Stimulated activated naive B cell treated with anti-CD40 and anti-IgM and Interleukin-4, amounts not matched to agents 10 μg/mL and 1 μg/mL and 100 μg/mL, for 72 hours (primary cell): ENCODE measurements at regions not wholly inside any gene's neighbourhood (a gene's known extent, or its start where the extent isn't known, plus 50 kb on each side); places are given as distances from the start of the nearest gene placed in this dataset.
A peak's percentile ranks its signal among the peaks of the same experiment; 100 is the strongest.

Source experiments
- ATAC-seq, 2 donors: fragments of 150-1000 bp; cut with Tn5 transposase; replicated peaks; 2 replicates each; pipeline ENCODE4 v1.10.0; 2021; ENCODE audit warnings: moderate library complexity in 1 of 2
- DNase-seq: peaks from one replicate; pipeline ENCODE4 v3.0.0; 2021
- H3K27ac Mint-ChIP-seq: one replicate; pipeline ENCODE4 v1.8.0; 2022; ENCODE audit warnings: mild to moderate bottlenecking, mixed read lengths
- H3K27me3 Mint-ChIP-seq, 2 donors: one replicate each; pipeline ENCODE4 v1.8.0; 2022; ENCODE audit warnings: mixed read lengths in 2 of 2
- H3K36me3 Mint-ChIP-seq, 2 donors: one replicate each; pipeline ENCODE4 v1.8.0; 2022; ENCODE audit warnings: mixed read lengths in 2 of 2, mild to moderate bottlenecking in 1 of 2
- H3K4me1 Mint-ChIP-seq, 2 donors: one replicate each; pipeline ENCODE4 v1.8.0; 2022; ENCODE audit warnings: mixed read lengths in 2 of 2, mild to moderate bottlenecking in 1 of 2
- H3K4me3 Mint-ChIP-seq, 2 donors: one replicate each; pipeline ENCODE4 v1.8.0; 2022; ENCODE audit warnings: mild to moderate bottlenecking in 2 of 2, mixed read lengths in 2 of 2, moderate library complexity in 1 of 2
- H3K9me3 Mint-ChIP-seq, 2 donors: one replicate each; pipeline ENCODE4 v1.8.0; 2022; ENCODE audit warnings: mixed read lengths in 2 of 2, mild to moderate bottlenecking in 1 of 2

DNA sequence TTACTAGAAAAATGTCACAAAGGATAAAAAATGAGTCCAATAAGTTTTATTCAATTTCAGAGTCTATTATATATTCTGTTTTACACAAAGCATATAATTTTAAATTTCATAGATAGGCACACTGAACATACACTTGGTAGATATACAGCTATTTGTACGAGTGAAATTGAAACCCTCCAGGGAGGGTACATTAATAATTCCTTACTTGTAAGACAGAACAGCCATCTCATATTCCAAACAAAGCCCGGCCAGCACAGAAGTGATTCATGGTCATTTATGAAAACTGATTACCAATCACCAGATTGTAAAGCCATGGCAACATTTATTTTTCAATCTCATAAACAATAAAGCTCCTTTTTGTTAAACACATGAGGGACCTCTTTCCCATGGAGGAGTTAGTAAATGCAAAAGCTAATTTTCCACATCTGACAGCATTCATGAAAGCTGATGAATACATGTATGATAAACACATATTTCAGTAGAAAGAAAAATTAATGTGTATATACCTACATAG is 190.6 kb downstream of the TDRD15 start:
- H3K36me3 Mint-ChIP-seq = no peaks in the 10 kb centered on the region
- H3K27me3 Mint-ChIP-seq = peaks cover 0 to 7% of the 10 kb centered on the region in 2 donors
- ATAC-seq = no peak
- DNase-seq = no peak
- H3K4me1 Mint-ChIP-seq = no peaks in the 10 kb centered on the region
- peaks cover 2 to 5% of the 10 kb centered on the region in 2 donors for H3K9me3 Mint-ChIP-seq
- no peak overlapping the region for H3K4me3 Mint-ChIP-seq
- no peak overlapping the region for H3K27ac Mint-ChIP-seq

- Mint-ChIP-seq H3K4me3 (no peak overlapping the region), H3K36me3 (no peaks in the 10 kb centered on the region), H3K27me3 (peaks cover 0 to 7% of the 10 kb centered on the region in 2 donors), H3K4me1 (no peaks in the 10 kb centered on the region), H3K9me3 (peaks cover 2 to 5% of the 10 kb centered on the region in 2 donors), H3K27ac (no peak overlapping the region)
- peak; percentile 38 to 56 for ATAC-seq
- peak; percentile 15 for DNase-seq
Observed at GRCh38 chr2:21317131-21317530, 193.4 kb downstream of the TDRD15 start.

- peaks cover 2 to 5% of the 10 kb centered on the region in 2 donors for H3K9me3 Mint-ChIP-seq
- no peak overlapping the region for H3K27ac Mint-ChIP-seq
- H3K4me3 Mint-ChIP-seq = no peak overlapping the region
- H3K36me3 Mint-ChIP-seq = no peaks in the 10 kb centered on the region
- peaks cover 0 to 7% of the 10 kb centered on the region in 2 donors for H3K27me3 Mint-ChIP-seq
- DNase-seq (no peak), ATAC-seq (no peak)
- H3K4me1 Mint-ChIP-seq = no peaks in the 10 kb centered on the region
Observed at GRCh38 chr2:21318263-21318662, 194.5 kb downstream of the TDRD15 start.

DNA sequence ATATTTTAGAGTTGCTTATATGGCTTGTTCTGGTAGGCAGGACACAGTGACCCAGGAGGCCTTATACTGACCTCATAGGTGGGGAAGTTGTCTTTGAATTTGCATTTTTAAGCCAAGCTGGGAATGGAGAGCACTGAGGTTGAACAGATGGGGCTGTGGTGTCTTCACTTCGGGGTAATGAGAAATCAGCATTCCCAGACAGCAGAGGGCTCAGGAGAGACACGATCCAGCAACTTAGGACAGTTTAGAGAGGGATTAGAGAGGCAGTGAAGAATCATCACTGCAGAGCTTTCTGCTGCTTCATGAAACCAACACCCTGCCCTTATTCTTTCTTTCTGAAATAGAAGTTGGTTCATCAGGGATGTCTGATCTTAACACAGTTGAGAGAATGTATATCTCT is 202.4 kb downstream of the TDRD15 start:
- Mint-ChIP-seq H3K4me1 (no peaks in the 10 kb centered on the region), H3K27ac (no peak overlapping the region)
- ATAC-seq = no peak

GRCh38 chr2:21328177-21328576 is 204.4 kb downstream of the TDRD15 start:
- H3K9me3 Mint-ChIP-seq = peaks cover 0 to 3% of the 10 kb centered on the region in 2 donors
- no peak overlapping the region for H3K27ac Mint-ChIP-seq
- DNase-seq (no peak), ATAC-seq (no peak)
- H3K36me3 Mint-ChIP-seq = no peaks in the 10 kb centered on the region
- H3K27me3 Mint-ChIP-seq = no peaks in the 10 kb centered on the region
- H3K4me1 Mint-ChIP-seq = no peaks in the 10 kb centered on the region
- H3K4me3 Mint-ChIP-seq = no peak overlapping the region

More for the DNA sequence above, 202.4 kb downstream of the TDRD15 start:
- peaks cover 0 to 3% of the 10 kb centered on the region in 2 donors for H3K9me3 Mint-ChIP-seq
- H3K4me3 Mint-ChIP-seq = no peak overlapping the region
- no peaks in the 10 kb centered on the region for H3K27me3 Mint-ChIP-seq
- H3K36me3 Mint-ChIP-seq = no peaks in the 10 kb centered on the region
- no peak for DNase-seq

GRCh38 chr2:21330786-21331391 is 207.1 kb downstream of the TDRD15 start:
- Mint-ChIP-seq H3K36me3 (no peaks in the 10 kb centered on the region), H3K27me3 (no peaks in the 10 kb centered on the region), H3K4me1 (no peaks in the 10 kb centered on the region), H3K27ac (no peak overlapping the region), H3K4me3 (no peak overlapping the region), H3K9me3 (no peaks in the 10 kb centered on the region)
- no peak for ATAC-seq
- no peak for DNase-seq

- Mint-ChIP-seq H3K27me3 (no peaks in the 10 kb centered on the region), H3K9me3 (no peaks in the 10 kb centered on the region), H3K4me1 (no peaks in the 10 kb centered on the region), H3K4me3 (no peak overlapping the region), H3K36me3 (no peaks in the 10 kb centered on the region), H3K27ac (no peak overlapping the region)
- ATAC-seq = no peak
- no peak for DNase-seq
Observed at GRCh38 chr2:21331625-21332370, 208.0 kb downstream of the TDRD15 start.

GRCh38 chr2:21332993-21333625 is 209.3 kb downstream of the TDRD15 start:
- Mint-ChIP-seq H3K4me1 (no peaks in the 10 kb centered on the region), H3K9me3 (peaks cover 0 to 2% of the 10 kb centered on the region in 2 donors), H3K36me3 (no peaks in the 10 kb centered on the region), H3K4me3 (no peak overlapping the region), H3K27ac (no peak overlapping the region), H3K27me3 (no peaks in the 10 kb centered on the region)
- DNase-seq = no peak
- ATAC-seq = no peak

GRCh38 chr2:21333684-21334083 is 209.9 kb downstream of the TDRD15 start:
- H3K27ac Mint-ChIP-seq = no peak overlapping the region
- no peaks in the 10 kb centered on the region for H3K27me3 Mint-ChIP-seq
- no peaks in the 10 kb centered on the region for H3K4me1 Mint-ChIP-seq
- ATAC-seq = no peak
- H3K4me3 Mint-ChIP-seq = no peak overlapping the region
- DNase-seq = no peak
- H3K36me3 Mint-ChIP-seq = no peaks in the 10 kb centered on the region
- H3K9me3 Mint-ChIP-seq = peaks cover 0 to 2% of the 10 kb centered on the region in 2 donors

DNA sequence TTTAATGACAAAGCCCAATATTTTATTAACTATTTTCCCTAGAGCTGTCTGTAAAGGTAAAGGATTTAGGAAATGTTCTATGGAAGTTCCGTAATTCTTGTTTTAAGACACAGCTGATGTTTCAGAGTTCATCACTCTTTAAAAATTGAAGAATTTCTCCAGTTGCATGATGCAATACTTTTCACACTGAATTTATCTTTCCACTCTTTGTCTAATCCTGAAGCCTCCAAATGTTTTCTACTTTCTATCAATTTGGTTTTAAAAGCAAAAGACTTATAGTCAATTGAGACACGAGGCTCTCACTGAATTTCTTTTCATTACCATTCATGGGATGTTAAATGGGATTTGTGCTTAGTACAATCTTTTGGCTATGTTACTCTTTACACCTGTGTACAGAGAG is 223.2 kb downstream of the TDRD15 start:
- ATAC-seq (no peak), DNase-seq (no peak)
- Mint-ChIP-seq H3K9me3 (peaks cover 4 to 6% of the 10 kb centered on the region in 2 donors), H3K27ac (no peak overlapping the region), H3K4me3 (no peak overlapping the region), H3K27me3 (peaks cover 0 to 5% of the 10 kb centered on the region in 2 donors), H3K4me1 (no peaks in the 10 kb centered on the region), H3K36me3 (no peaks in the 10 kb centered on the region)

GRCh38 chr2:21353879-21354679 is 230.3 kb downstream of the TDRD15 start:
- peaks cover 0 to 5% of the 10 kb centered on the region in 2 donors for H3K27me3 Mint-ChIP-seq

DNA sequence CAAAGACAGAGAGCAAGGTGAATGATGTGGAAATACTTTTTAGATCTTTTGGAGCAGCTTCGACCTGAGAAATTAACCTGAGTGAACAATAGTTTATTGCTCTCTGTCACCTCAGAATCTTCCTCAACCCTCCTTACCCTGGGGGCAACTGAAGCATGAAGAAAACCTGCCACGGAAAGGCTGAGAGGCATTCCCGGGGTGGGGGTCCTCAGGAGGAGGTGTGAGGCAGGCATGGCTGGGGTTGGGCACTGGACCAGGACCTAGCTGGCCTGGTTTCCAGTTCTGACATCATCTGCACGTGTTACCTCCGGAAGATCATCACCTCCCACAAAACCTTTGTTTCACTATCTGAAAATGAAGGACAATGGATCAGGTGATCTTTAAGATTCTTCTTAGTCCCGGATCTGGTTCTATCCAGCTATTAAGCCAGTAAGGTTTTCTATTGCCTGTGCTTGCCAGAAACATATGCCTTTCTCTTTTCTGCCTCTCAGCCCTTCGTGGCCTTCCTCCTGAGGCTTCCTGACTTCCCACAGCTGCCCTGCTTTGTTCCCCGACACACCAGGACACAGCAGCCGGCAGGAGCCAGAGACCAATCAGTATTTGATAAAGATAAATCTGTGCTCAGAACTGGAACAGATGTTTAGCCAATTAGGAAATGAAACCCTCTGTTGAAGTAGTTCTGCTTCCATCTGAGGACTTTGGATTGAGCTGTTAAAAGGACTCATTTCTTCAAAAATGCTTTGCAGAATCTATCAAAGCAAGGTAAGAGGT is 232.5 kb downstream of the TDRD15 start:
- H3K4me1 Mint-ChIP-seq = no peaks in the 10 kb centered on the region
- peaks cover 0 to 2% of the 10 kb centered on the region in 2 donors for H3K9me3 Mint-ChIP-seq
- ATAC-seq (no peak), DNase-seq (no peak)
- H3K27me3 Mint-ChIP-seq = no peaks in the 10 kb centered on the region
- no peak overlapping the region for H3K27ac Mint-ChIP-seq
- no peak overlapping the region for H3K4me3 Mint-ChIP-seq
- H3K36me3 Mint-ChIP-seq = no peaks in the 10 kb centered on the region

More at GRCh38 chr2:21353879-21354679, 230.3 kb downstream of the TDRD15 start:
- H3K4me1 Mint-ChIP-seq = no peaks in the 10 kb centered on the region
- DNase-seq (no peak), ATAC-seq (no peak)
- no peak overlapping the region for H3K4me3 Mint-ChIP-seq
- no peak overlapping the region for H3K27ac Mint-ChIP-seq
- H3K36me3 Mint-ChIP-seq = no peaks in the 10 kb centered on the region
- peaks cover 0 to 5% of the 10 kb centered on the region in 2 donors for H3K9me3 Mint-ChIP-seq

GRCh38 chr2:21356857-21357255 is 233.1 kb downstream of the TDRD15 start:
- H3K36me3 Mint-ChIP-seq = no peaks in the 10 kb centered on the region
- no peak for DNase-seq
- no peak overlapping the region for H3K27ac Mint-ChIP-seq
- peaks cover 0 to 2% of the 10 kb centered on the region in 2 donors for H3K9me3 Mint-ChIP-seq
- no peak for ATAC-seq
- no peaks in the 10 kb centered on the region for H3K4me1 Mint-ChIP-seq
- H3K4me3 Mint-ChIP-seq = no peak overlapping the region
- H3K27me3 Mint-ChIP-seq = no peaks in the 10 kb centered on the region
